Peyer's patch (tissue), 4 donors: ENCODE measurements at regions not wholly inside any gene's neighbourhood (a gene's known extent, or its start where the extent isn't known, plus 50 kb on each side); places are given as distances from the start of the nearest gene placed in this dataset.

ENCODE experiments used
- DNase-seq, 3 donors: peaks; one replicate each; pipeline ENCODE4 v3.0.0-alpha.2; 2017 to 2019
- H3K27ac ChIP-seq, 4 donors: fragments of 200-600 bp; sonication (generic); one replicate each; pipeline ENCODE4 v1.5.1; 2016 to 2019
- H3K27me3 ChIP-seq, 2 donors: fragments of 200-600 bp; sonication (generic); one replicate each; pipeline ENCODE4 v1.5.1; 2019
- H3K36me3 ChIP-seq, 3 donors: fragments of 200-600 bp; sonication (generic); one replicate each; pipeline ENCODE4 v1.5.1; 2016 to 2019
- H3K4me1 ChIP-seq, 4 donors: fragments of 200-600 bp; sonication (generic); one replicate each; pipeline ENCODE4 v1.5.1; 2016 to 2019
- H3K4me3 ChIP-seq, 4 donors: fragments of 200-600 bp; sonication (generic); 1 replicate in 3 of 4; 2 replicates in 1 of 4; pipeline ENCODE4 v1.5.1; 2016 to 2019; ENCODE audit warnings: mild to moderate bottlenecking in 1 of 4
- H3K9me3 ChIP-seq, 4 donors: fragments of 200-600 bp; sonication (generic); one replicate each; pipeline ENCODE4 v1.5.1; 2016 to 2019; ENCODE audit warnings: mild to moderate bottlenecking in 1 of 4
- POLR2A ChIP-seq, 2 donors: fragments of 450-650 bp; IDR thresholded peaks; one replicate each; pipeline ENCODE4 v1.5.1; 2017; ENCODE audit warnings: antibody characterized with exemption in 2 of 2, mild to moderate bottlenecking in 2 of 2, moderate library complexity in 2 of 2
- TF ChIP-seq, protein P1 (sequence below), 6 experiments: fragments of 450-650 bp in 4 of 6; fragments of 200-600 bp in 2 of 6; sonication (generic) in 1 of 6; IDR thresholded peaks; one replicate each; pipeline ENCODE4 v1.5.1; 2017 to 2019; ENCODE audit warnings: antibody characterized with exemption in 6 of 6, mild to moderate bottlenecking in 3 of 6, moderate library complexity in 1 of 6

DNA sequence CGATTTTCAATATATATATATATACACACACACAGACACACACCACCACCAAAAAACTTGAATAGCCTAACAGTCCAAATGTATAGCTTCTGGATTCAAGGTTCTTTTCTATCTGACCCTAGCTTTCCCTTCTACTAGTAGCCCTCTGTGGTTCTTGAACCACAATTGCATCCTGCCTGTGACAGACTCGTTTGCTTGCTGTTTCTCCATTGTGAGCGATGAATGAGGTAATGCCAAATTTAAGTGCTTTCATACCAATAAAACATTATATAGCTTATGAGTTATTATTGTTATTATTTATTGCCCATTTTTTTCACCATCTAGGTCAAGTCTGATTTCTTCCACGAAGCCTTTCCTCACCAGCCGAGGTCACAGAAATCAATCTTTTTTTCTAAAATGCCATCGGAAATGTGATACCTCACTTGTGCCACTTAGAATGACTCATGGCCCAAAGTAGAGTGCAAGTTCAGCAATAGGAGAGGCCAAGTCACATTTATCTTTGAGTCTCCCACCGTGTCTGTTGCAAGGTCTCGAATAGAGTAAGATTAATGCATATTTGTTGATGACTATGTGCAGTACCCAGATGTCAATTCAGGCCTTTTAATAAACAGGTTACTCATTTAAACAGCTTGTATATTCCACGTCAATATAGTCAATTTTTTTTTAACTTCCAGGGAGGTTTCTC lies 1015.8 kb upstream of the SEL1L start:
- peaks cover 0 to 2% (median 0%) of the 10 kb centered on the region in 4 donors for H3K9me3 ChIP-seq
- H3K4me1 ChIP-seq = no peaks in the 10 kb centered on the region
- no peak for DNase-seq
- TF ChIP-seq, protein P1, sequence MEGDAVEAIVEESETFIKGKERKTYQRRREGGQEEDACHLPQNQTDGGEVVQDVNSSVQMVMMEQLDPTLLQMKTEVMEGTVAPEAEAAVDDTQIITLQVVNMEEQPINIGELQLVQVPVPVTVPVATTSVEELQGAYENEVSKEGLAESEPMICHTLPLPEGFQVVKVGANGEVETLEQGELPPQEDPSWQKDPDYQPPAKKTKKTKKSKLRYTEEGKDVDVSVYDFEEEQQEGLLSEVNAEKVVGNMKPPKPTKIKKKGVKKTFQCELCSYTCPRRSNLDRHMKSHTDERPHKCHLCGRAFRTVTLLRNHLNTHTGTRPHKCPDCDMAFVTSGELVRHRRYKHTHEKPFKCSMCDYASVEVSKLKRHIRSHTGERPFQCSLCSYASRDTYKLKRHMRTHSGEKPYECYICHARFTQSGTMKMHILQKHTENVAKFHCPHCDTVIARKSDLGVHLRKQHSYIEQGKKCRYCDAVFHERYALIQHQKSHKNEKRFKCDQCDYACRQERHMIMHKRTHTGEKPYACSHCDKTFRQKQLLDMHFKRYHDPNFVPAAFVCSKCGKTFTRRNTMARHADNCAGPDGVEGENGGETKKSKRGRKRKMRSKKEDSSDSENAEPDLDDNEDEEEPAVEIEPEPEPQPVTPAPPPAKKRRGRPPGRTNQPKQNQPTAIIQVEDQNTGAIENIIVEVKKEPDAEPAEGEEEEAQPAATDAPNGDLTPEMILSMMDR (IDR thresholded peaks at IDR 0.05) = no peak
- no peak for TF ChIP-seq POLR2A (IDR thresholded peaks at IDR 0.05)
- H3K36me3 ChIP-seq = no peaks in the 10 kb centered on the region
- H3K27me3 ChIP-seq = no peaks in the 10 kb centered on the region
- H3K4me3 ChIP-seq = no peak overlapping the region
- no peak overlapping the region for H3K27ac ChIP-seq

DNA sequence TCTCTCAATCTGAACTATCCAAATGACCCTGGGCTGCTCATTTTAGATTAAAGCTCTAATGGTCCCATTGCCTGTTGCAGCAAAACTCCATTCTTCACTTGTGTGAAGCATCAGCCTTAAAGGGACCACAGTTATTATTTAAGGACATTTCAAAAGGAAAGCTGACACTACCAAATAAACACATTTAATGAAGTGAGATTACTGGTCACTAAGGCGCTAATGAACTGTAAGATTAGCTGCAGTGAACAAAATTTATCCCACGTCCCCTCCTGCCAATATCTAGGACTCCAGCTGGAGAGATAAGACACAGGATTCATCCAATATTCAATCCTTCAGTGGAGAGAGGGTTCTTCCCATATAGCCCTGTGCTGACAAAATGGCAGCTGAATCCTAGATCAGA lies 1029.2 kb upstream of the SEL1L start:
- H3K27me3 ChIP-seq = no peaks in the 10 kb centered on the region
- H3K27ac ChIP-seq = no peak overlapping the region
- H3K4me3 ChIP-seq = no peak overlapping the region
- no peaks in the 10 kb centered on the region for H3K36me3 ChIP-seq
- TF ChIP-seq, protein P1 (IDR thresholded peaks at IDR 0.05) = no peak
- no peak for TF ChIP-seq POLR2A (IDR thresholded peaks at IDR 0.05)
- DNase-seq = no peak
- H3K4me1 ChIP-seq = no peaks in the 10 kb centered on the region
- H3K9me3 ChIP-seq = no peaks in the 10 kb centered on the region

DNA sequence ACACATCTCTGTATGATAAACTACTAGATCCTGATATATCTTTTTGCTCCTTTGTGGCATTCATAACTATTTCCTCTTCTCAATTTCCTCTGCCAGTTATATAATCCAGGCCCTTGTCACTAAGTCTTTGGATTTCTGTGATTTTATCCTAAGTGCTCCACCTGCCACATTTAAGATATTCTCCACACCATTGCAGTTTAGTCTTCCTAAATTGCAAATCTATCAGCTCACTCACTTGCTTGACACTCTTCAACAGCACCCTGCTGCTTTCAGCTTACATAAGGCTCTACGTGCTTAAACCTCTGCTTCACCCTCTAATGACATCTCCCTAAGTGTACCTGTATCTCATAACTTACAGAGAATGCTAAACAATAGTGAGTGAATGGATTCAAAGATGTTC lies 1032.2 kb upstream of the SEL1L start:
- no peak for DNase-seq
- Histone ChIP-seq H3K4me1 (no peaks in the 10 kb centered on the region), H3K27ac (no peak overlapping the region), H3K36me3 (no peaks in the 10 kb centered on the region), H3K4me3 (no peak overlapping the region), H3K27me3 (no peaks in the 10 kb centered on the region), H3K9me3 (no peaks in the 10 kb centered on the region)
- no peak for TF ChIP-seq POLR2A (IDR thresholded peaks at IDR 0.05)
- TF ChIP-seq, protein P1 (IDR thresholded peaks at IDR 0.05) = no peak

DNA sequence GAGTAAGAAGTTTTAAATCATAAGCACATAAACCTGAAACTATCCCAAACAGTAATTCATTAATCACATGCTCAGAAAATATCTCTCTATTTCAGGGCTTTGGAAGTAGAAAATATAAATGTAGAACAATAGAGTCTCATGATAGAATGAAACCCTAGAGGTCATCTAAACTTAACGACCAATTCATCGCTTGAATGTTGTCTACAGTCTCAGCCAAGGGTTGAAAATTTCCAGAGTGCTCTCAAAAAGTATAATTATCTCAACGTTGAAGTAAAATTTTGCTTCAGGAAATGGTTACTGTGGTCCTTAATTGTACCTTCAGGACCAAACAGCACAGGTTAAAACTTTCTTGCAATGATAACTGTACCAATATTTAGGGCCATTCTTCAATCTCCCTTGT lies 1053.6 kb upstream of the SEL1L start:
- TF ChIP-seq, protein P1 (IDR thresholded peaks at IDR 0.05) = no peak
- no peak for TF ChIP-seq POLR2A (IDR thresholded peaks at IDR 0.05)

DNA sequence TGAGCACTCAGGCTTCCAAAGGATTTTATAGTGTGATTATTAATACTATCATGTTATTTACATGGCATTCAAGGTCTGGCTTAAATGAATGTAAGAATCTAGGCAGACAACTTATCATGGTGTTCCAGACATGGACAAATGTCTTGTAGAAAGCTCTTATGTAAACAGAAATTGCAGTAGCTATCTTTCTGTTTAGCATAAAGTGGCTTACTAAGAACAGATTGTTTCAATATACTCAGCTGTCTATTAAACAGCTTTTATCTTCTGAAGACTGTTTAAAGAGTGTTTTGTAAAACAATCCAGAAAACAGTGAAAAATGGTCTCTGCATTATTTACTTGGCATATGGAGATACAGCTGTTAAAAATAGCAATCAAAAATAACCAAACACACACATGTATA lies 1061.8 kb upstream of the SEL1L start:
- Histone ChIP-seq H3K27ac (no peak overlapping the region), H3K9me3 (no peaks in the 10 kb centered on the region), H3K4me1 (no peaks in the 10 kb centered on the region), H3K36me3 (no peaks in the 10 kb centered on the region), H3K27me3 (no peaks in the 10 kb centered on the region), H3K4me3 (no peak overlapping the region)
- no peak for TF ChIP-seq POLR2A (IDR thresholded peaks at IDR 0.05)
- TF ChIP-seq, protein P1 (IDR thresholded peaks at IDR 0.05) = no peak
- no peak for DNase-seq

More for the DNA sequence above, 1053.6 kb upstream of the SEL1L start:
- H3K27ac ChIP-seq = no peak overlapping the region
- no peak for DNase-seq
- H3K4me3 ChIP-seq = no peak overlapping the region
- H3K4me1 ChIP-seq = no peaks in the 10 kb centered on the region
- H3K36me3 ChIP-seq = no peaks in the 10 kb centered on the region
- no peaks in the 10 kb centered on the region for H3K27me3 ChIP-seq
- H3K9me3 ChIP-seq = no peaks in the 10 kb centered on the region

DNA sequence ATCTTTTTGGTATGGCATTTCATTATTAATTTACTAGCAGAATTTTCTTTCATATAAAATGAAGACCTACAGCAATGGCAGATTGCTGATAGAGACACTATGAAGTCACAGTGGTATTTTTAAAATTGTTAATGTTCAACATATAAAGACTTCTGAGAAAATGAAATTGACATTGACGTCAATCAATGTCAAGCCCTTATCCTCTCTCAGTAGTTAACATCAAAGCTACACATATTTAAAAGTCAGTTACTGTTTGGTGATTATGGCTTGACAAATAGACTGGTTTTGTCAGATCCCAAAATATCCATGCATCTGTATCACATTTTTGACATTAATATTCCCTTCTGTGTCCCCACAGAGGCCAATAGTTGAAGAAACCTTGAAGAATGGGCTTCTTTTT lies 1069.1 kb upstream of the SEL1L start:
- Histone ChIP-seq H3K4me3 (no peak overlapping the region), H3K27ac (no peak overlapping the region), H3K36me3 (no peaks in the 10 kb centered on the region), H3K4me1 (no peaks in the 10 kb centered on the region), H3K27me3 (no peaks in the 10 kb centered on the region), H3K9me3 (no peaks in the 10 kb centered on the region)
- DNase-seq = no peak
- TF ChIP-seq POLR2A (IDR thresholded peaks at IDR 0.05) = no peak
- TF ChIP-seq, protein P1 (IDR thresholded peaks at IDR 0.05) = no peak
